ENCODE measurements at regions not wholly inside any gene's neighbourhood (a gene's known extent, or its start where the extent isn't known, plus 50 kb on each side); places are given as distances from the start of the nearest gene placed in this dataset.

- no peak for DNase-seq (ENCODE audit: low read depth in 2 of 2)
These were observed 50.9 kb upstream of the LINC01488 start for GRCh38 chr11:69430566-69430965.

GRCh38 chr11:69431136-69431535 lies 50.3 kb upstream of the LINC01488 start:
- no peak for DNase-seq (ENCODE audit: low read depth in 2 of 2)

All from stimulated activated CD8-positive, alpha-beta memory T cell treated with anti-CD3 and anti-CD28 coated beads, Interleukin-15, amount 100 ng/mL, for 4 hours (primary cell).